ENCODE measurements at regions not wholly inside any gene's neighbourhood (a gene's known extent, or its start where the extent isn't known, plus 50 kb on each side); places are given as distances from the start of the nearest gene placed in this dataset.

DNA sequence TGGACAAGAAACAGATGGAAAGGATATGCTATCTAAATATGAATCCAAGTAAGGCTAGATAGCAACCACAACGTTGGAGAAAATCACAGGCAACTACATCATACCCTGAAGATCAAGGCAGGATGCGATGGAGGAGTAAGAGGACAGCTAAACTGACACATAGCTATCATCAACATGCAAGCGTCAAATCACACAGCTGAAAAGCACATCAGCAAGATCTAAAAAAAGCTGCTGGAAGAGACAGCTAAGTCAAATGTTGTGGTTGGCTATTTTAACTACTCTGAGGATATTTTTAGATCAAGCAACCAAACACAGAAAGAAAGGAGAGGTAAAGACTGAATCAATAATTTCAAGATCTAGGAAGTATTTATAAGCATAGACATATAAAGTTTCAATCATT, 466.9 kb downstream of the BRD1 start:
- DNase-seq (ENCODE audit: low read depth, low spot score) (no peak), ATAC-seq (no peak)
- Histone ChIP-seq H3K27me3 (ENCODE audit: control insufficient read depth, insufficient read depth, low read length) (no peaks in the 10 kb centered on the region; the same call in 1 of the 2 replicates), H3K4me3 (ENCODE audit: low read depth in 2 of 2, low read length in 2 of 2) (no peak overlapping the region), H3K27ac (ENCODE audit: low read length) (no peak overlapping the region), H3K4me1 (ENCODE audit: control insufficient read depth, insufficient read depth, low read length) (no peaks in the 10 kb centered on the region), H3K36me3 (ENCODE audit: control insufficient read depth, insufficient read depth, low read length) (no peaks in the 10 kb centered on the region; the same call in 1 of the 2 replicates), H3K9me3 (ENCODE audit: control insufficient read depth, insufficient read depth, low read depth, low read length) (no peaks in the 10 kb centered on the region)
- no TSS peak for BruUV-seq (replicated peaks)
- in situ Hi-C loops (cut with HindIII; ENCODE audit: low pct_unique_long_range_greater_than_20kb, low sequenced_read_pairs) (no loop called here), intact Hi-C loops (cut with micrococcal nuclease; ENCODE audit: unreplicated experiment) (no loop called here)
- CTCF ChIA-PET = no interaction called here
- TF ChIP-seq POLR2AphosphoS5 (IDR thresholded peaks at IDR 0.05; ENCODE audit: low read depth, low read length) (no peak), TCF7L2 (IDR thresholded peaks at IDR 0.05; ENCODE audit: low read depth, low read length) (no peak), SIN3A (IDR thresholded peaks at IDR 0.05; ENCODE audit: borderline replicate concordance, insufficient read depth, low read depth, low read length) (no peak)
- TF ChIP-seq, protein P1, sequence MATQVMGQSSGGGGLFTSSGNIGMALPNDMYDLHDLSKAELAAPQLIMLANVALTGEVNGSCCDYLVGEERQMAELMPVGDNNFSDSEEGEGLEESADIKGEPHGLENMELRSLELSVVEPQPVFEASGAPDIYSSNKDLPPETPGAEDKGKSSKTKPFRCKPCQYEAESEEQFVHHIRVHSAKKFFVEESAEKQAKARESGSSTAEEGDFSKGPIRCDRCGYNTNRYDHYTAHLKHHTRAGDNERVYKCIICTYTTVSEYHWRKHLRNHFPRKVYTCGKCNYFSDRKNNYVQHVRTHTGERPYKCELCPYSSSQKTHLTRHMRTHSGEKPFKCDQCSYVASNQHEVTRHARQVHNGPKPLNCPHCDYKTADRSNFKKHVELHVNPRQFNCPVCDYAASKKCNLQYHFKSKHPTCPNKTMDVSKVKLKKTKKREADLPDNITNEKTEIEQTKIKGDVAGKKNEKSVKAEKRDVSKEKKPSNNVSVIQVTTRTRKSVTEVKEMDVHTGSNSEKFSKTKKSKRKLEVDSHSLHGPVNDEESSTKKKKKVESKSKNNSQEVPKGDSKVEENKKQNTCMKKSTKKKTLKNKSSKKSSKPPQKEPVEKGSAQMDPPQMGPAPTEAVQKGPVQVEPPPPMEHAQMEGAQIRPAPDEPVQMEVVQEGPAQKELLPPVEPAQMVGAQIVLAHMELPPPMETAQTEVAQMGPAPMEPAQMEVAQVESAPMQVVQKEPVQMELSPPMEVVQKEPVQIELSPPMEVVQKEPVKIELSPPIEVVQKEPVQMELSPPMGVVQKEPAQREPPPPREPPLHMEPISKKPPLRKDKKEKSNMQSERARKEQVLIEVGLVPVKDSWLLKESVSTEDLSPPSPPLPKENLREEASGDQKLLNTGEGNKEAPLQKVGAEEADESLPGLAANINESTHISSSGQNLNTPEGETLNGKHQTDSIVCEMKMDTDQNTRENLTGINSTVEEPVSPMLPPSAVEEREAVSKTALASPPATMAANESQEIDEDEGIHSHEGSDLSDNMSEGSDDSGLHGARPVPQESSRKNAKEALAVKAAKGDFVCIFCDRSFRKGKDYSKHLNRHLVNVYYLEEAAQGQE (IDR thresholded peaks at IDR 0.05; ENCODE audit: insufficient read depth in 1 of 2, low read depth in 2 of 2, low read length in 1 of 2) = no peak
- TF ChIP-seq, protein P2, sequence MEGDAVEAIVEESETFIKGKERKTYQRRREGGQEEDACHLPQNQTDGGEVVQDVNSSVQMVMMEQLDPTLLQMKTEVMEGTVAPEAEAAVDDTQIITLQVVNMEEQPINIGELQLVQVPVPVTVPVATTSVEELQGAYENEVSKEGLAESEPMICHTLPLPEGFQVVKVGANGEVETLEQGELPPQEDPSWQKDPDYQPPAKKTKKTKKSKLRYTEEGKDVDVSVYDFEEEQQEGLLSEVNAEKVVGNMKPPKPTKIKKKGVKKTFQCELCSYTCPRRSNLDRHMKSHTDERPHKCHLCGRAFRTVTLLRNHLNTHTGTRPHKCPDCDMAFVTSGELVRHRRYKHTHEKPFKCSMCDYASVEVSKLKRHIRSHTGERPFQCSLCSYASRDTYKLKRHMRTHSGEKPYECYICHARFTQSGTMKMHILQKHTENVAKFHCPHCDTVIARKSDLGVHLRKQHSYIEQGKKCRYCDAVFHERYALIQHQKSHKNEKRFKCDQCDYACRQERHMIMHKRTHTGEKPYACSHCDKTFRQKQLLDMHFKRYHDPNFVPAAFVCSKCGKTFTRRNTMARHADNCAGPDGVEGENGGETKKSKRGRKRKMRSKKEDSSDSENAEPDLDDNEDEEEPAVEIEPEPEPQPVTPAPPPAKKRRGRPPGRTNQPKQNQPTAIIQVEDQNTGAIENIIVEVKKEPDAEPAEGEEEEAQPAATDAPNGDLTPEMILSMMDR (IDR thresholded peaks at IDR 0.05) = no peak
- POLR2A ChIA-PET = interaction anchor here (0.5 kb wide), 1 partner anchor 21 kb away, joined by 5 read pairs; no protein-coding TSS in a partner anchor

DNA sequence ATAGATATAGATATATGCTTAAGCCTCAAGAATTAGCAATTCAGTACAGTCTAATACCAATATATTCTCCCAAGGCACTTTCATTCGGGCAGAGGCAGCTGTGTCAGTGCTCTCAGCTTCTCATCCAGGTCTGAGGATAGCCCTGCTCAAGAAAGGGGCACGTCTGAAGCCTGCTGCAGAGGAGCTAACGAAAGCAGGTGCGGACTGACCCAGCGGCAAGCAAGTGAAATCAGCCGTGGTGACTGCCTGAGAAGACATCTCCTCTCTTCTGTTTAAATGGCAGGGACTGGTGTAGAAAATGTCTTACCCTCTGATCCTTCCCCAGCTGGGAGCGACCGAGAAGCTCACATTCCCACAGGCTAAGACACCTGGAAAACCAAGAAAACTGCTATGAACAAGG, 468.6 kb downstream of the BRD1 start:
- CTCF ChIA-PET = no interaction called here
- no TSS peak for BruUV-seq (replicated peaks)

More for the DNA sequence above, 468.6 kb downstream of the BRD1 start:
- TF ChIP-seq POLR2AphosphoS5 (IDR thresholded peaks at IDR 0.05; ENCODE audit: low read depth, low read length) (no peak), TCF7L2 (IDR thresholded peaks at IDR 0.05; ENCODE audit: low read depth, low read length) (no peak), SIN3A (IDR thresholded peaks at IDR 0.05; ENCODE audit: borderline replicate concordance, insufficient read depth, low read depth, low read length) (no peak)
- TF ChIP-seq, protein P2 (IDR thresholded peaks at IDR 0.05) = no peak
- TF ChIP-seq, protein P1 (IDR thresholded peaks at IDR 0.05; ENCODE audit: insufficient read depth in 1 of 2, low read depth in 2 of 2, low read length in 1 of 2) = no peak
- H3K27me3 ChIP-seq (ENCODE audit: control insufficient read depth, insufficient read depth, low read length) = no peaks in the 10 kb centered on the region; the same call in 1 of the 2 replicates
- H3K4me1 ChIP-seq (ENCODE audit: control insufficient read depth, insufficient read depth, low read length) = no peaks in the 10 kb centered on the region
- in situ Hi-C loops (cut with HindIII; ENCODE audit: low pct_unique_long_range_greater_than_20kb, low sequenced_read_pairs) (no loop called here), intact Hi-C loops (cut with micrococcal nuclease; ENCODE audit: unreplicated experiment) (no loop called here)
- POLR2A ChIA-PET = no interaction called here
- no peak for ATAC-seq
- DNase-seq (ENCODE audit: low read depth, low spot score) = no peak
- no peak overlapping the region for H3K27ac ChIP-seq (ENCODE audit: low read length)
- H3K36me3 ChIP-seq (ENCODE audit: control insufficient read depth, insufficient read depth, low read length) = no peaks in the 10 kb centered on the region; the same call in 1 of the 2 replicates
- H3K9me3 ChIP-seq (ENCODE audit: control insufficient read depth, insufficient read depth, low read depth, low read length) = no peaks in the 10 kb centered on the region
- no peak overlapping the region for H3K4me3 ChIP-seq (ENCODE audit: low read depth in 2 of 2, low read length in 2 of 2)

Data from Panc1 (cell line).